ENCODE measurements at regions not wholly inside any gene's neighbourhood (a gene's known extent, or its start where the extent isn't known, plus 50 kb on each side); places are given as distances from the start of the nearest gene placed in this dataset.

GRCh38 chr21:22444990-22445389, 1446.8 kb downstream of the NCAM2 start:
- no peak for DNase-seq

GRCh38 chr21:22450507-22450906, 1452.3 kb downstream of the NCAM2 start:
- no peak for DNase-seq

- no peak for DNase-seq
Observed at GRCh38 chr21:22456241-22456640, 1458.0 kb downstream of the NCAM2 start.

DNA sequence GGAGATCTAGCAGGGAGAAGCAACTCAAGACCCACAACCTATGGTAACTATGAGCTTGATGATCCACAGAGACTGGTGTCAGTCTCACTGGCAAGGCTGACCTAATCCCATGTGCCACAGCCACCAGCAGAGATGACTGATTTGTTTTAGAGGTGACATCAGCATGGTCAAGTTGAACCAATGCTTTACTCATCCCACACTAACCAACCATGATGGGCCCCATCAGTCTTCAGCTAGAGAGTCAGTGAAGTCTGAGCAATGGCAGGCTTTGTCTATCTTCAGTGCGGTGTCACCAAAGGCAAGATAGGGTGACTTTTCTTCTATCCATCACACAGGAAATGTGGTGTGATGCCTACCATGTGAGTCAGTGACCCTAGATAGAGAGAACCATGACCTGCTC, 1470.7 kb downstream of the NCAM2 start:
- DNase-seq: no peak

- DNase-seq: no peak
Observed at GRCh38 chr21:22474403-22474802, 1476.2 kb downstream of the NCAM2 start.

DNA sequence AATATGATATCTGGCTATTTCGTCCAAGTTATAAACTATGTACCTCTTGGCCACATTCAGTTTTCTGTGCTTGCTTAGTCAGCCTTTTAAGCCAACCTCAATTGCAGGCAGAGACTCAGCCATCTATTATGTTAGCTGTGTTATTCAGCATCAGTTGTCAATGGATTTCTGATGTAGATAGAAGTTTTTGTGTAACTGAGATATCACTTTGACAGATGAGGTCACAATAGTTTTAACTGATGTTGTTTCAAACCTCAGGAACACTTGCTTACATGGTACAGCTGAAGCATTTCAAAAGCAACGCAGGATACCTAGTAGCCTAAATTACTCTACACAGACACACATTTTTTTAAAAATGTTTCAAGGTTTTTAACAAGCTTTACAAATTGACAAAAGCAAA, 1478.0 kb downstream of the NCAM2 start:
- DNase-seq: no peak

DNA sequence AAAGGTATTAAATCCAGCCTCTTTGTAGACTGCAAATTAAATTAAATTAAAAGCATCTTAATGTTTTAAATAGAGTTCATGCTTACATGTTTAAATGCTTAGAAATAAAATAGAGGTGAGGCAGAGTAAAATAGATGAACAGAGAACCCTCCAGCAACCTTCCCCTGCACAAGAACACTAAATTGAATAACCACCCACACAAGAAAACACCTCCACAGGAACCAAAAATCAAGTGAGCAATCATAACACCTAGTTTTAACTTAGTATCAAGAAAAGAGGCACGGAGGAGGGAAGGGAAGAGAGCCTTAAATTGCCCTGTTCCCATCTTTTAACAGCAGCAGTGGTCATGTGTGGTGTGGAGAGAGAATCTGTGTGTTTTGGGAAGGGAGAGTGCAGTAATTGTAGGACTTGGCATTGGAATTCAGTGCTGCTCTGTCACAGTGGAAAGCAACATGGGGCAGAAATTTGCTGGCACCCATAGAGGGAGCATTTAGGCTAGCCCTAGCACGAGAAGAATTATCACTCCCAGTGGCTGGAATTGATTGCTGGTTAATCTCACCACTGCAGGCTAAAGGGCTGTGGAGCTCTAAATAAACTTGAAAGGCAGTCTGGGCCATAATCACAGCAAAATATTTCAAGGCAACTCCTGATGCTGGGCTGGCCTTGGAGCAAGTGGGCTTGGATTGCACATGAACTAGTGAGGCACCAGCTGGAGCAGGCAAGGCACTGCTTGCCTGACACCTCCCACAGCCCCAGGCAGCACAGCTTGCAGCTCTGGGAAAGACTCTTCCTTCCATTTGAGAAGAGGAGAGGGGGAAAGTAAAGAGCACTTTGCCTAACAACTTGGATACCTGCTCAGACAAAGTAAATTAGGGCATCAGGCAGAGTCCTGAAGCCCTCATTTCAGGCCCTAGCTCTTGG, 1478.8 kb downstream of the NCAM2 start:
- no peak for DNase-seq

DNA sequence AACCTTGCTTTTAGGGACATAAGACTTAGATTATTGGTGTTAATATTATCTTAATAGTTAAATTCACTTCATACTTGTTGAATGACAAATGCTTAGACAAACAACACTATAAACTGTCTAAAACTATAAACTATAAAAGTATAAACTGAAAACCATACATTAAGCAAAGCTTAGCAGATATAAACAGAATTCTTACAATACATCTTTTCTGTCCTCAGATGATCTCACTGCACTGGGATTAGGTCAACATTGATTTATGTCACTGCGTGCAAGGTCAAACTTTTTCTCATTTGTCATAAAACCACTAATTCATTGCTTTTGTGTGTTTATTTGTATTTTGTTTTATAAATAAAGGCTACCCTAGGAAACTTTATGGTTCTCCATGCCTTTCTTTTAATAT, 1491.8 kb downstream of the NCAM2 start:
- DNase-seq: no peak

- no peak for DNase-seq
Observed at GRCh38 chr21:22516230-22516629, 1518.0 kb downstream of the NCAM2 start.

GRCh38 chr21:22535630-22536029, 1537.4 kb downstream of the NCAM2 start:
- no peak for DNase-seq

- no peak for DNase-seq
Observed at GRCh38 chr21:22536509-22536908, 1538.3 kb downstream of the NCAM2 start.

DNA sequence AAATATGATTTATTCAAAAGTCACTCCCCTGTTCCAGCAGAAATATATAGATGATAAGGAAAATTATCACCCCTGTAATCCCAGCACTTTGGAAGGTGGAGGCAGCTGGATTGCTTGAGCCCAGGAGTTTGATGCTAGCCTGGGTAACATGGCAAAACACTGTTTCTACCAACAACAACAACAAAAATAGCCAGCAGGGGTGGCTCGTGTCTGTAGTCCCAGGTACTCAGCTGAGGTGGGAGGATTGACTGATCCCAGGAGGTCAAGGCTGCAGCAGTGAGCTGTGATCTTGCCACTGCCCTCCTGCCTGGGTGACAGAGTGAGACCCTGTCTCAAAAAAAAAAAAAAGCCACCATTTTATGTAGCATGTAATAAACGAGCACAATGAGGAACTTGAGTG, 1546.5 kb downstream of the NCAM2 start:
- DNase-seq: no peak

DNA sequence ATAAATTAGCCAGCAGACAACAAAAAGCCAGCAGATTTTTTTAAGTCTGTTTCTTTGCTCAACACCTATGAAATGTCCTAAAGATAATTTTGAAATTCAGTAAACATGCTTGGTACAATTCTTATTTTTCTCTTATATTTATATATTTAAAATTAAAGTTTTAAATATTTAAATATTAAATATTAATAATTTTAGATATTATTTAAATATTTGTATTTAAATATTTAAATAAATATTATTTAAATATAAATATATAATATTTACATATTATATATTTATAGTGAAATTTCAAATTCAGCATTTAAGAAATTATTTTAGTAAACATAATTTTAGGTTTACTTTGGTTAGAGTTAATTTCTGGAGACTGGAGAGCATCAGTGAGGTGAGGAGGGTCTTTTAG, 1554.2 kb downstream of the NCAM2 start:
- DNase-seq: no peak

GRCh38 chr21:22554690-22555316, 1556.6 kb downstream of the NCAM2 start:
- DNase-seq: no peak

GRCh38 chr21:22556829-22557228, 1558.6 kb downstream of the NCAM2 start:
- no peak for DNase-seq

- no peak for DNase-seq
Observed at GRCh38 chr21:22561946-22562345, 1563.7 kb downstream of the NCAM2 start.

GRCh38 chr21:22573834-22574233, 1575.6 kb downstream of the NCAM2 start:
- DNase-seq: no peak

DNA sequence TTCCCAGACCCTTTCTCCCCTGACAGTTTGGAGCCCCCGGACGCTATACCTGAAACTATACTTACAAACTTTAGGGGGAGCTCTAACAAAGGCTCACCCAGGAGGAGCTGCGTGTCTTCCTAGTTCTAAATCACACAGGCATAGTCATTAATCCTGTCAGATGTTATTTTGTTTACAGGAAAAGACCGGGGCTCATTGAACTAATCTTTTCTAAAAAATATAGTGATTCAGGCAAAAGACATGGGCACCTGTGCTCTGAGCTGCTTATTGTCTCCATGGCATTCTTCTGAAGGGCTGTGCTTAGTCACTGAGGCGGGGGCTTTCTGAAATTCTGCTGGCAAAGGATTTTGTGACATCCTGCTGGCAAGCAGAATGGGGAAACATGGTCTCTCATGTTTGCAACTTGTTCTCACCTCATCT, 1577.0 kb downstream of the NCAM2 start:
- DNase-seq: no peak

DNA sequence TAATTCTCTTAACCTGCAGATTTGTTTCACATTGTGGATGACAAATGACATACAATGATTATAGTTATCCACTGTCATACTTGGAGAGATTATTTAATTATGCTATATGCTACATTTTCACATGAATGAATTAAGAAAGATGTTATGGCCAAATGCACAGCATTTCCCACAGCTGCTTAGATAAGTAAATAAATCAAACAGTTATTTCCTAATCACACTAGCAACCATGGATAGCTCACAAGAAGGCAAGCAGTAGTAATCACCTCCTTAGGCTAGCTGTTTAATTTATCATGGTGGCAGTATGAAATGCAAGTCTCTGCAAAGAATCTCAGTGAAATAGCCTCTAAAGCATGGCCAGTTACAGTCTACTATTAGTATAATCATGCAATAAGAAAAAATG, 1581.5 kb downstream of the NCAM2 start:
- DNase-seq: no peak

- no peak for DNase-seq
Observed at GRCh38 chr21:22582026-22582425, 1583.8 kb downstream of the NCAM2 start.

GRCh38 chr21:22584308-22584707, 1586.1 kb downstream of the NCAM2 start:
- DNase-seq: no peak

- DNase-seq: no peak
Observed at GRCh38 chr21:22585558-22585957, 1587.3 kb downstream of the NCAM2 start.

- DNase-seq: no peak
Observed at GRCh38 chr21:22597660-22598255, 1599.5 kb downstream of the NCAM2 start.

GRCh38 chr21:22609802-22610201, 1611.6 kb downstream of the NCAM2 start:
- DNase-seq: no peak

All from NCI-H187 (cell line).